K562 (cell line): ENCODE measurements at regions not wholly inside any gene's neighbourhood (a gene's known extent, or its start where the extent isn't known, plus 50 kb on each side); places are given as distances from the start of the nearest gene placed in this dataset.

Experiments
- ATAC-seq: fragments of 200-7000 bp; cut with Tn5 transposase; 3 replicates; pipeline ENCODE4 v1.9.1; 2020; ENCODE audit warnings: moderate library complexity
- BruUV-seq: library from RNA; stranded (reverse); fragments of 400-500 nt; replicated peaks from 2 replicates; lab custom pipeline; 2021; lab: Mats Ljungman, UMichigan
- CTCF ChIA-PET: fragments of 300-600 bp; formaldehyde crosslinking; extraction: SDS; loops from one replicate; lab custom pipeline; 2021; ENCODE audit warnings: low intra/inter-chr PET ratio; lab: Yijun Ruan, JAX
- POLR2A ChIA-PET: fragments of 300-600, 350-650 bp; sonication (Branson Sonifier 250); formaldehyde crosslinking; extraction: SDS; loops from one replicate; lab custom pipeline; 2021; ENCODE audit warnings: antibody characterized with exemption, inconsistent platforms; lab: Yijun Ruan, JAX
- DNase-seq, 4 experiments: peaks; one replicate each; pipeline versions ENCODE4 v3.0.0 to v3.0.0-alpha.2; 2011 to 2018; ENCODE audit warnings: low spot score in 3 of 4, mixed read lengths in 3 of 4; ENCODE audit errors: extremely low read depth in 1 of 4
- FAIRE-seq: peaks from 2 replicates; lab custom pipeline; 2011; peaks lifted over from hg19 to GRCh38; lab: Jason Lieb, UNC
- H2AFZ ChIP-seq: 2 replicates; pipeline ENCODE4 v1.6.0; 2011; ENCODE audit warnings: low read depth, low read length, control low read depth, inconsistent platforms
- H3K27ac ChIP-seq: fragments of 200-600 bp; 3 replicates; pipeline ENCODE4 v1.8.0; 2011; ENCODE audit warnings: low read depth, mild to moderate bottlenecking, control low read depth, inconsistent platforms, low read length, moderate library complexity, mixed read lengths; ENCODE audit errors: extremely low read depth
- H3K27me3 ChIP-seq, 2 experiments: fragments of 300-600 bp in 1 of 2; 2 replicates in 1 of 2; 3 replicates in 1 of 2; pipeline versions ENCODE4 v1.6.0 to v1.8.0; 2011; ENCODE audit warnings: inconsistent platforms in 2 of 2, low read length in 2 of 2, mild to moderate bottlenecking in 1 of 2, mixed read lengths in 1 of 2, moderate library complexity in 1 of 2; ENCODE audit not compliant: control insufficient read depth in 2 of 2, insufficient read depth in 2 of 2
- H3K36me3 ChIP-seq: fragments of 300-600 bp; 3 replicates; pipeline ENCODE4 v1.8.0; 2011; ENCODE audit warnings: mild to moderate bottlenecking, low read length, inconsistent platforms; ENCODE audit not compliant: control insufficient read depth, insufficient read depth
- H3K4me1 ChIP-seq, 2 experiments: fragments of 200-600 bp in 1 of 2; replicated peaks in 1 of 2; 2 replicates in 1 of 2; 3 replicates in 1 of 2; pipeline versions ENCODE4 v1.5.1 to v1.8.0; 2011; ENCODE audit warnings: inconsistent platforms in 2 of 2, low read length in 2 of 2, mild to moderate bottlenecking in 1 of 2, mixed read lengths in 1 of 2, moderate library complexity in 1 of 2; ENCODE audit not compliant: control insufficient read depth in 2 of 2, insufficient read depth in 2 of 2
- H3K4me2 ChIP-seq: 2 replicates; pipeline ENCODE4 v1.6.1; 2011; ENCODE audit warnings: low read length, control low read depth, inconsistent platforms, mixed read lengths; ENCODE audit not compliant: insufficient read depth
- H3K4me3 ChIP-seq: fragments of 200-600 bp; sonication (generic), shearing (Covaris generic); 2 replicates; pipeline ENCODE4 v1.5.1; 2016; ENCODE audit warnings: control low read depth, inconsistent platforms
- H3K79me2 ChIP-seq: fragments of 200-600 bp; 3 replicates; pipeline ENCODE4 v1.8.0; 2011; ENCODE audit warnings: low read length, inconsistent platforms; ENCODE audit not compliant: control insufficient read depth, insufficient read depth
- H3K9ac ChIP-seq, 2 experiments: 2 replicates each; pipeline versions ENCODE4 v1.6.0 to v1.6.1; 2011; ENCODE audit warnings: low read depth in 2 of 2, low read length in 2 of 2, control low read depth in 1 of 2, inconsistent platforms in 1 of 2, mild to moderate bottlenecking in 1 of 2, mixed read lengths in 1 of 2; ENCODE audit not compliant: insufficient read depth in 1 of 2
- H3K9me1 ChIP-seq: one replicate; pipeline ENCODE4 v1.6.0; 2011; ENCODE audit warnings: inconsistent platforms, mild to moderate bottlenecking, low read length, moderate library complexity; ENCODE audit not compliant: control insufficient read depth, insufficient read depth
- H3K9me3 ChIP-seq: replicated peaks from 2 replicates; pipeline ENCODE4 v1.5.1; 2011; ENCODE audit warnings: low read depth, low read length, inconsistent platforms; ENCODE audit not compliant: control insufficient read depth, insufficient read depth
- H4K20me1 ChIP-seq: replicated peaks from 2 replicates; pipeline ENCODE4 v1.6.1; 2011; ENCODE audit warnings: low read length, inconsistent platforms, mixed read lengths; ENCODE audit not compliant: control insufficient read depth, insufficient read depth
- CCNT2 ChIP-seq: IDR thresholded peaks from 2 replicates; pipeline ENCODE4 v1.6.1; 2011; ENCODE audit warnings: borderline replicate concordance, low read depth, mild to moderate bottlenecking, moderate library complexity, mixed read lengths, low read length; ENCODE audit not compliant: insufficient read length; ENCODE audit errors: extremely low read depth
- CTCFL ChIP-seq: IDR thresholded peaks from 2 replicates; pipeline ENCODE4 v1.6.1; 2011; ENCODE audit warnings: borderline replicate concordance, low read depth, mild to moderate bottlenecking, moderate library complexity, low read length; ENCODE audit not compliant: insufficient read depth, poor library complexity, severe bottlenecking
- DMBX1 ChIP-seq: fragments of 250-450 bp; sonication (Bioruptor Pico); IDR thresholded peaks from 2 replicates; pipeline ENCODE4 v1.8.0; 2022; ENCODE audit warnings: inconsistent platforms, mild to moderate bottlenecking, moderate library complexity, borderline replicate concordance
- FOXP4 ChIP-seq: sonication (generic); formaldehyde crosslinking; IDR thresholded peaks from 2 replicates; pipeline ENCODE4 v1.8.0; 2022; ENCODE audit warnings: mild to moderate bottlenecking, missing genetic modification reagents, borderline replicate concordance
- HMBOX1 ChIP-seq: sonication (generic); IDR thresholded peaks from 2 replicates; pipeline ENCODE4 v1.6.1; 2016
- MEIS2 ChIP-seq: fragments of 450-650 bp; IDR thresholded peaks from 2 replicates; pipeline ENCODE4 v1.6.1; 2014; ENCODE audit warnings: mild to moderate bottlenecking; ENCODE audit not compliant: partially characterized antibody
- MXI1 ChIP-seq: IDR thresholded peaks from 2 replicates; pipeline ENCODE4 v1.6.1; 2011; ENCODE audit warnings: low read depth, mild to moderate bottlenecking, improper control_type of control experiment, low read length
- SRSF1 ChIP-seq: fragments of 200-400 bp; formaldehyde crosslinking; IDR thresholded peaks from 2 replicates; pipeline ENCODE4 v1.6.1; 2017; ENCODE audit warnings: mild to moderate bottlenecking, low read depth, low read length, moderate library complexity
- YY1 ChIP-seq, 3 experiments: IDR thresholded peaks; 2 replicates each; pipeline ENCODE4 v1.6.1; 2011; ENCODE audit warnings: low read length in 2 of 3, mild to moderate bottlenecking in 2 of 3, moderate library complexity in 2 of 3, borderline replicate concordance in 1 of 3, control low read depth in 1 of 3, low read depth in 1 of 3; ENCODE audit not compliant: insufficient read depth in 3 of 3, insufficient replicate concordance in 2 of 3, control insufficient read depth in 1 of 3, insufficient read length in 1 of 3; ENCODE audit errors: extremely low read depth in 1 of 3
- ZNF134 ChIP-seq: fragments of 250-450 bp; sonication (Bioruptor Pico); conservative IDR thresholded peaks from 2 replicates; pipeline ENCODE4 v1.4.0; 2020
- WGBS: fragments of 100-300 bp; shearing (Covaris generic); methylation state at CpG from one replicate; pipeline ENCODE4 v1.1.6; 2016; ENCODE audit warnings: low coverage, mixed read lengths; ENCODE audit not compliant: insufficient coverage; ENCODE audit errors: missing lambda C conversion rate; 5-methylcytosine and 5-hydroxymethylcytosine counted together
- in situ Hi-C: fragments of 300-500 bp; cut with MboI; formaldehyde crosslinking; loops from 4 replicates; pipeline ENCODE4 v1.15.0; 2018; ENCODE audit warnings: inconsistent platforms, mixed read lengths
- intact Hi-C: fragments of 100-400 bp; cut with micrococcal nuclease; formaldehyde crosslinking; loops from 2 replicates; pipeline ENCODE4 v1.14.2; 2022

GRCh38 chr1:185433667-185434066 lies 116.6 kb upstream of the IVNS1ABP start:
- ChIA-PET POLR2A (no interaction called here), CTCF (no interaction called here)
- no peak overlapping the region for H3K4me2 ChIP-seq
- 3% methylated on average over 2 of the region's 2 CpGs for WGBS
- in situ Hi-C loops = no loop called here
- H3K36me3 ChIP-seq = no peaks in the 10 kb centered on the region
- no peak overlapping the region for H2AFZ ChIP-seq
- no peaks in the 10 kb centered on the region for H3K9me1 ChIP-seq
- TF ChIP-seq SRSF1 = no peak
- TF ChIP-seq CCNT2 = no peak
- no peak for TF ChIP-seq FOXP4 (CRISPR knock-in tag)
- no peak for TF ChIP-seq ZNF134 (CRISPR knock-in tag)
- TF ChIP-seq DMBX1 = no peak
- TF ChIP-seq MXI1 = no peak
- no peak for TF ChIP-seq CTCFL
- no peak for TF ChIP-seq HMBOX1
- TF ChIP-seq YY1 (IDR thresholded peaks at IDR 0.05; ENCODE audit: borderline replicate concordance in 1 of 3, control insufficient read depth in 1 of 3, extremely low read depth in 1 of 3, insufficient read depth in 3 of 3, insufficient read length in 1 of 3, insufficient replicate concordance in 2 of 3, low read depth in 1 of 3, low read length in 2 of 3) = no peak
- TF ChIP-seq MEIS2 = no peak
- H3K27me3 ChIP-seq = peaks cover 3 to 4% of the 10 kb centered on the region in 2 experiments; a peak in 1 of 5 replicates
- no peaks in the 10 kb centered on the region for H3K79me2 ChIP-seq
- H3K27ac ChIP-seq = no peak overlapping the region
- no peak for FAIRE-seq
- no peak for DNase-seq
- no peaks in the 10 kb centered on the region for H3K9me3 ChIP-seq
- H3K4me3 ChIP-seq = no peak overlapping the region
- no peaks in the 10 kb centered on the region for H3K4me1 ChIP-seq
- BruUV-seq = no TSS peak
- no peaks in the 10 kb centered on the region for H4K20me1 ChIP-seq
- no peak for ATAC-seq
- intact Hi-C loops = no loop called here
- no peak overlapping the region for H3K9ac ChIP-seq
